ENCODE measurements at regions not wholly inside any gene's neighbourhood (a gene's known extent, or its start where the extent isn't known, plus 50 kb on each side); places are given as distances from the start of the nearest gene placed in this dataset.

DNA sequence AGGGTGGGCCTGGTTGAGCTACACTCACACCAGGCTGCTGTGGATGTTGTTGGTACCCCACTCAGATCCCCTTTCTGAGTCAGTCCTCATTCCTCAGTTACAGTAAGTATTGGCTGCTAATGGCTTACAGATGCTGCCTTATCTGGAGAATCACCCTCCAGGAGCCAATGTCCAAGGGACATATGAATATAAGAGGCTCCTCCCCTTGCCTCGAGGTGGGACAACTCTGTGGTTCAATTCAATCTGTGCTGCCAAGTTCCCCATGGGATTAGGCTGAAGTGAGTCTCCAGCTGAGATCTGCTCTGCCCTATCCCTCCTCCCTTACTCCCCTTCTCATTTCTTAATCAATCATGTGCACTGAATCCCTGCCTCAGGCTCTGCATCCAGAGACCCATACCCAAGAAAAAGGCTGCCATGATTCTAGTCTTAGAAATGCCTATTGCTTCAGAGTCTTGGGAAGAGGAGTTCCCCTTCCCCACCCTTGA, 168.8 kb upstream of the SYT13 start:
- DNase-seq (ENCODE audit: low read depth): no peak
- TF ChIP-seq, protein P1, sequence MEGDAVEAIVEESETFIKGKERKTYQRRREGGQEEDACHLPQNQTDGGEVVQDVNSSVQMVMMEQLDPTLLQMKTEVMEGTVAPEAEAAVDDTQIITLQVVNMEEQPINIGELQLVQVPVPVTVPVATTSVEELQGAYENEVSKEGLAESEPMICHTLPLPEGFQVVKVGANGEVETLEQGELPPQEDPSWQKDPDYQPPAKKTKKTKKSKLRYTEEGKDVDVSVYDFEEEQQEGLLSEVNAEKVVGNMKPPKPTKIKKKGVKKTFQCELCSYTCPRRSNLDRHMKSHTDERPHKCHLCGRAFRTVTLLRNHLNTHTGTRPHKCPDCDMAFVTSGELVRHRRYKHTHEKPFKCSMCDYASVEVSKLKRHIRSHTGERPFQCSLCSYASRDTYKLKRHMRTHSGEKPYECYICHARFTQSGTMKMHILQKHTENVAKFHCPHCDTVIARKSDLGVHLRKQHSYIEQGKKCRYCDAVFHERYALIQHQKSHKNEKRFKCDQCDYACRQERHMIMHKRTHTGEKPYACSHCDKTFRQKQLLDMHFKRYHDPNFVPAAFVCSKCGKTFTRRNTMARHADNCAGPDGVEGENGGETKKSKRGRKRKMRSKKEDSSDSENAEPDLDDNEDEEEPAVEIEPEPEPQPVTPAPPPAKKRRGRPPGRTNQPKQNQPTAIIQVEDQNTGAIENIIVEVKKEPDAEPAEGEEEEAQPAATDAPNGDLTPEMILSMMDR (IDR thresholded peaks at IDR 0.05; ENCODE audit: control insufficient read depth, extremely low read depth, insufficient read depth): no peak
- no peak overlapping the region for H3K4me3 ChIP-seq (ENCODE audit: low read depth, low read length)

DNA sequence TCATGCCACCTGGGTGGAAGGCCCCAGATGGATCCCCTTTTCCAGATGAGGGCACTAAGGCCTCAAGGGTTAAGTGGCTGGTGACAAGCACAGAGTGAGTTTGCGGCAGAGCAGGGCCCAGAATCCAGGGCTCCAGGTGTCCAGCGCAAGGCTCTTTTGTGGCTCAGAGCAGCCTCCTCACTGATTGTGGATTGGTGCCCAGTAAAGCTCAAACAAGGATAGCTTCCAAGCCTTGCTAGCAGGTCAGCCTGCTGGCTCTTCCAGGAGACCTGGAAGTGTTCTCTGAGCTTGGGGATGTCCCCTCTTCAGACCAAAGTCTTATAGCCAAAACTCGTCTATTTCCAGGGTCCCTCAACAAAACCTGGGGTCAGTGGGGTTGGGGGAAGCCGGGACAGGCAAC, 167.6 kb upstream of the SYT13 start:
- TF ChIP-seq, protein P1 (IDR thresholded peaks at IDR 0.05; ENCODE audit: control insufficient read depth, extremely low read depth, insufficient read depth): no peak
- DNase-seq (ENCODE audit: low read depth): no peak
- H3K4me3 ChIP-seq (ENCODE audit: low read depth, low read length): no peak overlapping the region

- no peak for DNase-seq (ENCODE audit: low read depth)
- TF ChIP-seq, protein P1 (IDR thresholded peaks at IDR 0.05; ENCODE audit: control insufficient read depth, extremely low read depth, insufficient read depth): no peak
- no peak overlapping the region for H3K4me3 ChIP-seq (ENCODE audit: low read depth, low read length)
Observed at GRCh38 chr11:45451766-45452440, 165.8 kb upstream of the SYT13 start.

DNA sequence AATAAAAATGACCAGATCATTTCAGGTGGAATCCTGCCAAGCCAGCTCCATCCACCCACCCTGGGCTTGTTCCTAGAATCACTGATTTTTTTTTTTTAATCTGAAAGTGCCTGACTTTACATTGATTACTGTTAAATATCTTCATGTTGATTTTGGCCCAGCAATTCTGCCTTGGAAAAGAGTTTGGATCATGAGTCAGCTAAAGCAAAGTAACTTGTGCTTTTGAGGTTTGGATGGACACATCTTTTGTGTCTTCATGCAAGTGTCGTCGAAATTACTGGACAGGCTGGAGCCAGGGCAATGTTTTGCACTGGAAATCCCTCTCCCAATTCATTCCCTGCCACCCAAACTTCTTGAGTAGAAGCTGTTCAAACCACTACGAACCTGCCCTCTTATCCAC, 164.0 kb upstream of the SYT13 start:
- no peak overlapping the region for H3K4me3 ChIP-seq (ENCODE audit: low read depth, low read length)
- DNase-seq (ENCODE audit: low read depth): peak; percentile 0
- TF ChIP-seq, protein P1 (IDR thresholded peaks at IDR 0.05; ENCODE audit: control insufficient read depth, extremely low read depth, insufficient read depth): no peak

- DNase-seq (ENCODE audit: low read depth): no peak
- TF ChIP-seq, protein P1 (IDR thresholded peaks at IDR 0.05; ENCODE audit: control insufficient read depth, extremely low read depth, insufficient read depth): no peak
- H3K4me3 ChIP-seq (ENCODE audit: low read depth, low read length): no peak overlapping the region
Observed at GRCh38 chr11:45449036-45449601, 163.0 kb upstream of the SYT13 start.

DNA sequence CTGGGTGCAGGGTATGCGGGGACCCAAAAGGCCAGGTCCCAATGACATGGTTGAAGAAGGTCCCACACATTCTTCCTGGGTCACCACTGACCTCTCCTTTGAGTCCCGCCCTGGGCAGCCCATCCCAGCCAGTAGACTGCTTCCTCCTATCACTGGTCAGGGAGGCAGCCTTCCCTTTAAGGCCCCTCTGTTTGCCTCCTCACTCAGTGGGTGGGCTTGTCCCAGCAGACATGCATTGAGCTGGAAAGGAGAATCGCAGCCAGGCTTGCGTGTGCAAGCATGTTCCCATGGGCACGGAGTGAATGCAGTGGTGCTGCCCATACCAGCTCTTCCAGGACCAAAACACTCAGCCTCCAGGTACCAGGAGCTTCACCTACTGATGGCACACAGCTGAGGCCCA, 162.4 kb upstream of the SYT13 start:
- DNase-seq (ENCODE audit: low read depth): no peak
- H3K4me3 ChIP-seq (ENCODE audit: low read depth, low read length): no peak overlapping the region
- TF ChIP-seq, protein P1 (IDR thresholded peaks at IDR 0.05; ENCODE audit: control insufficient read depth, extremely low read depth, insufficient read depth): no peak

GRCh38 chr11:45446998-45447397, 160.9 kb upstream of the SYT13 start:
- H3K4me3 ChIP-seq (ENCODE audit: low read depth, low read length): no peak overlapping the region
- DNase-seq (ENCODE audit: low read depth): no peak
- TF ChIP-seq, protein P1 (IDR thresholded peaks at IDR 0.05; ENCODE audit: control insufficient read depth, extremely low read depth, insufficient read depth): no peak

All from LNCaP clone FGC (cell line).